Activated CD4-positive, alpha-beta T cell treated with anti-CD3 and anti-CD28 coated beads, Interleukin-2, amount 10 ng/mL, durations not matched to agents 7 days and 5 days (primary cell): ENCODE measurements at regions not wholly inside any gene's neighbourhood (a gene's known extent, or its start where the extent isn't known, plus 50 kb on each side); places are given as distances from the start of the nearest gene placed in this dataset.

Source experiments
- CTCF ChIA-PET: fragments of 350-600 bp; sonication (Branson Sonifier 250); formaldehyde crosslinking; loops from one replicate; lab custom pipeline; 2021; ENCODE audit warnings: antibody characterized with exemption; lab: Charles Lee
- POLR2A ChIA-PET: fragments of 350-600 bp; sonication (Branson Sonifier 250); formaldehyde crosslinking; loops from one replicate; lab custom pipeline; 2021; ENCODE audit warnings: antibody characterized with exemption; lab: Charles Lee
- DNase-seq: peaks from one replicate; pipeline ENCODE4 v3.0.0-alpha.2; 2020
- H3K27ac Mint-ChIP-seq: one replicate; pipeline ENCODE4 v1.8.0; 2021; ENCODE audit warnings: mild to moderate bottlenecking, moderate library complexity, mixed read lengths
- H3K27me3 Mint-ChIP-seq: one replicate; pipeline ENCODE4 v1.8.0; 2021; ENCODE audit warnings: mixed read lengths
- H3K36me3 Mint-ChIP-seq: one replicate; pipeline ENCODE4 v1.8.0; 2021; ENCODE audit warnings: low read depth, mixed read lengths
- H3K4me1 Mint-ChIP-seq: one replicate; pipeline ENCODE4 v1.8.0; 2021; ENCODE audit warnings: mixed read lengths
- H3K4me3 Mint-ChIP-seq: one replicate; pipeline ENCODE4 v1.8.0; 2021; ENCODE audit warnings: mild to moderate bottlenecking, moderate library complexity, mixed read lengths
- H3K9me3 Mint-ChIP-seq: one replicate; pipeline ENCODE4 v1.8.0; 2021; ENCODE audit warnings: mixed read lengths

GRCh38 chr9:19682397-19682796 lies 106.4 kb downstream of the SLC24A2 start:
- no peaks in the 10 kb centered on the region for H3K4me1 Mint-ChIP-seq
- H3K4me3 Mint-ChIP-seq = no peak overlapping the region
- peaks cover 17% of the 10 kb centered on the region for H3K27me3 Mint-ChIP-seq
- ChIA-PET POLR2A (no interaction called here), CTCF (interaction anchor here (1.1 kb wide), 1 partner anchor 15 kb away, joined by 3 read pairs; no protein-coding TSS in a partner anchor)
- DNase-seq = no peak
- no peak overlapping the region for H3K27ac Mint-ChIP-seq
- H3K36me3 Mint-ChIP-seq = no peaks in the 10 kb centered on the region
- peaks cover 16% of the 10 kb centered on the region for H3K9me3 Mint-ChIP-seq

GRCh38 chr9:19681846-19682245 lies 107.0 kb downstream of the SLC24A2 start:
- H3K36me3 Mint-ChIP-seq = no peaks in the 10 kb centered on the region
- H3K4me3 Mint-ChIP-seq = no peak overlapping the region
- H3K27me3 Mint-ChIP-seq = peaks cover 17% of the 10 kb centered on the region
- ChIA-PET CTCF (interaction anchor here (1.1 kb wide), 1 partner anchor 15 kb away, joined by 3 read pairs; no protein-coding TSS in a partner anchor), POLR2A (no interaction called here)
- peaks cover 15% of the 10 kb centered on the region for H3K9me3 Mint-ChIP-seq
- H3K27ac Mint-ChIP-seq = no peak overlapping the region
- H3K4me1 Mint-ChIP-seq = no peaks in the 10 kb centered on the region
- DNase-seq = no peak

GRCh38 chr9:19677924-19678323 lies 110.9 kb downstream of the SLC24A2 start:
- ChIA-PET POLR2A (no interaction called here), CTCF (no interaction called here)
- Mint-ChIP-seq H3K36me3 (no peaks in the 10 kb centered on the region), H3K27me3 (peaks cover 13% of the 10 kb centered on the region), H3K4me3 (no peak overlapping the region), H3K9me3 (no peaks in the 10 kb centered on the region), H3K4me1 (no peaks in the 10 kb centered on the region), H3K27ac (no peak overlapping the region)
- DNase-seq = no peak

- no peak overlapping the region for H3K27ac Mint-ChIP-seq
- ChIA-PET CTCF (interaction anchor here (1.3 kb wide), 1 partner anchor 17 kb away, joined by 5 read pairs; no protein-coding TSS in a partner anchor), POLR2A (no interaction called here)
- no peaks in the 10 kb centered on the region for H3K4me1 Mint-ChIP-seq
- H3K4me3 Mint-ChIP-seq = no peak overlapping the region
- H3K9me3 Mint-ChIP-seq = no peaks in the 10 kb centered on the region
- no peaks in the 10 kb centered on the region for H3K36me3 Mint-ChIP-seq
- peaks cover 9% of the 10 kb centered on the region for H3K27me3 Mint-ChIP-seq
- DNase-seq = no peak
Observed at GRCh38 chr9:19675492-19675891, 113.3 kb downstream of the SLC24A2 start.

GRCh38 chr9:19666575-19666974 lies 122.3 kb downstream of the SLC24A2 start:
- H3K27ac Mint-ChIP-seq = no peak overlapping the region
- no peak for DNase-seq
- CTCF ChIA-PET = interaction anchor here (1.3 kb wide), 1 partner anchor 16 kb away, joined by 3 read pairs; no protein-coding TSS in a partner anchor
- H3K4me3 Mint-ChIP-seq = no peak overlapping the region
- POLR2A ChIA-PET = no interaction called here
- H3K36me3 Mint-ChIP-seq = no peaks in the 10 kb centered on the region
- peaks cover 19% of the 10 kb centered on the region for H3K27me3 Mint-ChIP-seq
- no peaks in the 10 kb centered on the region for H3K9me3 Mint-ChIP-seq
- H3K4me1 Mint-ChIP-seq = peaks cover 10% of the 10 kb centered on the region

GRCh38 chr9:19665146-19665863 lies 123.5 kb downstream of the SLC24A2 start:
- H3K27me3 Mint-ChIP-seq = peaks cover 20% of the 10 kb centered on the region
- no peak for DNase-seq
- CTCF ChIA-PET = interaction anchor here (2.0 kb wide), 1 partner anchor 200 kb away, joined by 4 read pairs; no protein-coding TSS in a partner anchor
- H3K4me1 Mint-ChIP-seq = peaks cover 10% of the 10 kb centered on the region
- no peaks in the 10 kb centered on the region for H3K9me3 Mint-ChIP-seq
- POLR2A ChIA-PET = no interaction called here
- H3K27ac Mint-ChIP-seq = no peak overlapping the region
- H3K4me3 Mint-ChIP-seq = no peak overlapping the region
- H3K36me3 Mint-ChIP-seq = no peaks in the 10 kb centered on the region

GRCh38 chr9:19663570-19663969 lies 125.3 kb downstream of the SLC24A2 start:
- CTCF ChIA-PET = no interaction called here
- Mint-ChIP-seq H3K4me1 (peaks cover 10% of the 10 kb centered on the region), H3K4me3 (no peak overlapping the region), H3K36me3 (no peaks in the 10 kb centered on the region), H3K27ac (no peak overlapping the region), H3K9me3 (no peaks in the 10 kb centered on the region), H3K27me3 (peaks cover 19% of the 10 kb centered on the region)
- POLR2A ChIA-PET = no interaction called here
- DNase-seq = no peak

GRCh38 chr9:19662213-19662612 lies 126.6 kb downstream of the SLC24A2 start:
- ChIA-PET POLR2A (no interaction called here), CTCF (no interaction called here)
- DNase-seq = no peak
- Mint-ChIP-seq H3K9me3 (no peaks in the 10 kb centered on the region), H3K4me3 (no peak overlapping the region), H3K27ac (no peak overlapping the region), H3K4me1 (peaks cover 10% of the 10 kb centered on the region), H3K36me3 (no peaks in the 10 kb centered on the region), H3K27me3 (peaks cover 17% of the 10 kb centered on the region)

- no peaks in the 10 kb centered on the region for H3K36me3 Mint-ChIP-seq
- no peak overlapping the region for H3K4me3 Mint-ChIP-seq
- peaks cover 19% of the 10 kb centered on the region for H3K27me3 Mint-ChIP-seq
- H3K9me3 Mint-ChIP-seq = no peaks in the 10 kb centered on the region
- ChIA-PET POLR2A (no interaction called here), CTCF (no interaction called here)
- no peak for DNase-seq
- no peak overlapping the region for H3K27ac Mint-ChIP-seq
- peaks cover 4% of the 10 kb centered on the region for H3K4me1 Mint-ChIP-seq
Observed at GRCh38 chr9:19660019-19660418, 128.8 kb downstream of the SLC24A2 start.

- Mint-ChIP-seq H3K4me3 (no peak overlapping the region), H3K9me3 (no peaks in the 10 kb centered on the region), H3K4me1 (no peaks in the 10 kb centered on the region), H3K27ac (no peak overlapping the region), H3K27me3 (peaks cover 16% of the 10 kb centered on the region), H3K36me3 (no peaks in the 10 kb centered on the region)
- DNase-seq = no peak
- CTCF ChIA-PET = no interaction called here
- POLR2A ChIA-PET = no interaction called here
Observed at GRCh38 chr9:19656704-19657103, 132.1 kb downstream of the SLC24A2 start.

GRCh38 chr9:19651681-19652080 lies 137.2 kb downstream of the SLC24A2 start:
- CTCF ChIA-PET = no interaction called here
- Mint-ChIP-seq H3K4me1 (no peaks in the 10 kb centered on the region), H3K27me3 (peaks cover 6% of the 10 kb centered on the region), H3K27ac (no peak overlapping the region), H3K4me3 (no peak overlapping the region), H3K9me3 (no peaks in the 10 kb centered on the region), H3K36me3 (no peaks in the 10 kb centered on the region)
- POLR2A ChIA-PET = no interaction called here
- no peak for DNase-seq

GRCh38 chr9:19650312-19650711 lies 138.5 kb downstream of the SLC24A2 start:
- no peak overlapping the region for H3K27ac Mint-ChIP-seq
- H3K4me1 Mint-ChIP-seq = no peaks in the 10 kb centered on the region
- ChIA-PET POLR2A (no interaction called here), CTCF (interaction anchor here (1.8 kb wide), 1 partner anchor 13 kb away, joined by 6 read pairs; no protein-coding TSS in a partner anchor)
- H3K27me3 Mint-ChIP-seq = peaks cover 2% of the 10 kb centered on the region
- no peak overlapping the region for H3K4me3 Mint-ChIP-seq
- no peaks in the 10 kb centered on the region for H3K36me3 Mint-ChIP-seq
- H3K9me3 Mint-ChIP-seq = no peaks in the 10 kb centered on the region
- no peak for DNase-seq

- no peak overlapping the region for H3K4me3 Mint-ChIP-seq
- CTCF ChIA-PET = interaction anchor here (1.8 kb wide), 1 partner anchor 12 kb away, joined by 6 read pairs; no protein-coding TSS in a partner anchor
- H3K27me3 Mint-ChIP-seq = peaks cover 2% of the 10 kb centered on the region
- no peaks in the 10 kb centered on the region for H3K36me3 Mint-ChIP-seq
- H3K9me3 Mint-ChIP-seq = no peaks in the 10 kb centered on the region
- DNase-seq = no peak
- no peak overlapping the region for H3K27ac Mint-ChIP-seq
- POLR2A ChIA-PET = no interaction called here
- H3K4me1 Mint-ChIP-seq = no peaks in the 10 kb centered on the region
Observed at GRCh38 chr9:19649336-19650041, 139.3 kb downstream of the SLC24A2 start.
